ENCODE measurements at regions not wholly inside any gene's neighbourhood (a gene's known extent, or its start where the extent isn't known, plus 50 kb on each side); places are given as distances from the start of the nearest gene placed in this dataset.
"Not testable (repeated sequence)": the region's sequence is repeated elsewhere in the genome, so short reads cannot be mapped to it uniquely, and the experiment has no call there.

DNA sequence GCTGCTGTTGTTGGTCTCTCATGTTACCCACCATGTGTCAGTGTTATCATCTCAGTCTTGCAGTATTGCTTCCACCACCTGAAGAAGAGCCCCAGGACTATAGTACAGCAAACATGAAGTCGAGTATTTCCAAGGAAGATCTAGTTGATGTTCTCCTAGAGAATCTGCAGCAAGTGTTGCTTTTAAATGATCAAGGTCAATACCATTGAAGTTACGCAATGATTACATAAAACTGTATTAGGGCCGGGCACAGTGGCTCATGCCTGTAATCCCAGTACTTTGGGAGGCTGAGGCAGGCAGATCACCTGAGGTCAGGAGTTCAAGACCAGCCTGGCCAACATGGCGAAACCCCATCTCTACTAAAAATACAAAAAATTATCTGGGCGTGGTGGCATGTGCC is 173.9 kb downstream of the TJP1 start:
- not testable (repeated sequence) for H3K9ac ChIP-seq (ENCODE audit: low read length); H3K36me3 ChIP-seq (ENCODE audit: insufficient read depth, low read length); DNase-seq; H3K4me1 ChIP-seq (ENCODE audit: low read length); H3K27ac ChIP-seq (ENCODE audit: low read length); H3K4me3 ChIP-seq (ENCODE audit: low read length); H3K9me2 ChIP-seq (replicated peaks; ENCODE audit: insufficient read depth, low read length); H3K27me3 ChIP-seq (ENCODE audit: low read length); H2AFZ ChIP-seq (ENCODE audit: low read length); H3K79me2 ChIP-seq (ENCODE audit: low read length); H3K4me2 ChIP-seq (ENCODE audit: low read depth, low read length, poor library complexity, severe bottlenecking); H4K20me1 ChIP-seq (ENCODE audit: insufficient read depth, low read depth, low read length)
- peaks cover 20% of the 10 kb centered on the region for H3K9me3 ChIP-seq (ENCODE audit: low read length)

DNA sequence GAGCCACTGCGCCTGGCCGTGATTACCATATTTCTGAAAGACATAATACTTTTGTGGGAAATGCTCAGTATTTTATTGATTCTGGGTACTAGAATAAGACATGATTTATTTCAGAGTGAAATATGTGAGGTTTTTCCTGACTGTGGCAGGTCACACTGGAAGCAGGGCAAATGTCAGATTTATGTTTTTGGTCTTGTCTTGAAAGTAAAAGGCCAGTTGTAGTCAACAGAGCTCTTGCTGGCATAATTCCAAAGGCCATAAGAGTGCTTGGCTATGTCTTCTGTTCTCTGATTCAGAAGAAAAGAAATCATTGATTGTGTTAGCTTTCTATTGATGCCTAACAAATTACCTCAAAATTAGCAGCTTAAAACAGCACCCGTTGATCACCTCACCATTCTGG is 176.4 kb downstream of the TJP1 start:
- Histone ChIP-seq H3K9ac (ENCODE audit: low read length) (no peak overlapping the region), H3K9me3 (ENCODE audit: low read length) (peaks cover 20% of the 10 kb centered on the region), H3K4me3 (ENCODE audit: low read length) (no peak overlapping the region), H3K36me3 (ENCODE audit: insufficient read depth, low read length) (no peaks in the 10 kb centered on the region), H3K4me2 (ENCODE audit: low read depth, low read length, poor library complexity, severe bottlenecking) (no peak overlapping the region), H3K27ac (ENCODE audit: low read length) (no peak overlapping the region), H3K79me2 (ENCODE audit: low read length) (no peaks in the 10 kb centered on the region), H3K9me2 (replicated peaks; ENCODE audit: insufficient read depth, low read length) (no peaks in the 10 kb centered on the region), H2AFZ (ENCODE audit: low read length) (no peak overlapping the region), H3K27me3 (ENCODE audit: low read length) (no peaks in the 10 kb centered on the region), H3K4me1 (ENCODE audit: low read length) (no peaks in the 10 kb centered on the region), H4K20me1 (ENCODE audit: insufficient read depth, low read depth, low read length) (no peaks in the 10 kb centered on the region)
- DNase-seq: no peak

DNA sequence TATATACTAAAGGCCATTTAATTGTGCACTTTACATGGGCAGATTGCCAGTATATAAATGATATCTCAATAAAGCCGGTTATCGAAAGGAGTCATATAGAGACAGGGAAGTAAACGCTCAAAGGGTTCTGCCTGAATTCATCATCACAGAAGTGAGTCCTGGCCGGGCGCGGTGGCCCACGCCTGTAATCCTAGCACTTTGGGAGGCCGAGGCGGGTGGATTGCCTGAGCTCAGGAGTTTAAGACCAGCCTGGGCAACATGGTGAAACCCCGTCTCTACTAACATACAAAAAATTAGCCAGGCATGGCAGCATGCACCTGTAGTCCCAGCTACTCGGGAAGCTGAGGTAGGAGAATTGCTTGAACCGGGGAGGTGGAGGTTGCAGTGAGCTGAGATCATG is 177.9 kb downstream of the TJP1 start:
- not testable (repeated sequence) for H3K27ac ChIP-seq (ENCODE audit: low read length); H3K9me2 ChIP-seq (replicated peaks; ENCODE audit: insufficient read depth, low read length); H3K27me3 ChIP-seq (ENCODE audit: low read length); DNase-seq; H2AFZ ChIP-seq (ENCODE audit: low read length); H3K4me3 ChIP-seq (ENCODE audit: low read length); H4K20me1 ChIP-seq (ENCODE audit: insufficient read depth, low read depth, low read length); H3K79me2 ChIP-seq (ENCODE audit: low read length); H3K4me2 ChIP-seq (ENCODE audit: low read depth, low read length, poor library complexity, severe bottlenecking); H3K36me3 ChIP-seq (ENCODE audit: insufficient read depth, low read length); H3K9ac ChIP-seq (ENCODE audit: low read length); H3K4me1 ChIP-seq (ENCODE audit: low read length)
- peaks cover 20% of the 10 kb centered on the region for H3K9me3 ChIP-seq (ENCODE audit: low read length)

DNA sequence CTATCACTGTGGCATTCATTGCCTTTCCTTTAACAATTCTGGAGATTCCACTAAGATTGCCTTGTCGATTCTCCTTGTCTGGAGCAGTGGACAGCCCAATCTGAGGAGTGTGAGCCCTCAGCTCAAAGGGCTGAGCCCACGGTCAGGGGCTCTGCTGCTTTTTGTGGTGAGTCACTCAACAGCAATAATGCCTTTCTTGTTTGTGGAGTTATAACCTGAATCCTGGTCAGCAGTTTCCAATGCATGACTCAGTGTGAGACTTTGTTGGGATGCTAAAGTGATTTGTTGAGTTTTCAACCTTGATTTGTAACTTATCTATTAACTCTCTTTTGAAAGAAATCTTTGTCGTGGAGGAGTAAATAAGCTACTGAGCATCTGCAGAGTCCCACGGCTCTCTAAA is 183.5 kb downstream of the TJP1 start:
- peaks cover 14% of the 10 kb centered on the region for H3K9me3 ChIP-seq (ENCODE audit: low read length)
- no peak overlapping the region for H2AFZ ChIP-seq (ENCODE audit: low read length)
- H3K9me2 ChIP-seq (replicated peaks; ENCODE audit: insufficient read depth, low read length): no peaks in the 10 kb centered on the region
- no peak overlapping the region for H3K27ac ChIP-seq (ENCODE audit: low read length)
- no peaks in the 10 kb centered on the region for H3K4me1 ChIP-seq (ENCODE audit: low read length)
- no peak for DNase-seq
- H3K27me3 ChIP-seq (ENCODE audit: low read length): no peaks in the 10 kb centered on the region
- no peak overlapping the region for H3K4me3 ChIP-seq (ENCODE audit: low read length)
- H3K36me3 ChIP-seq (ENCODE audit: insufficient read depth, low read length): no peaks in the 10 kb centered on the region
- no peak overlapping the region for H3K9ac ChIP-seq (ENCODE audit: low read length)
- H3K79me2 ChIP-seq (ENCODE audit: low read length): no peaks in the 10 kb centered on the region
- H3K4me2 ChIP-seq (ENCODE audit: low read depth, low read length, poor library complexity, severe bottlenecking): no peak overlapping the region
- no peaks in the 10 kb centered on the region for H4K20me1 ChIP-seq (ENCODE audit: insufficient read depth, low read depth, low read length)

DNA sequence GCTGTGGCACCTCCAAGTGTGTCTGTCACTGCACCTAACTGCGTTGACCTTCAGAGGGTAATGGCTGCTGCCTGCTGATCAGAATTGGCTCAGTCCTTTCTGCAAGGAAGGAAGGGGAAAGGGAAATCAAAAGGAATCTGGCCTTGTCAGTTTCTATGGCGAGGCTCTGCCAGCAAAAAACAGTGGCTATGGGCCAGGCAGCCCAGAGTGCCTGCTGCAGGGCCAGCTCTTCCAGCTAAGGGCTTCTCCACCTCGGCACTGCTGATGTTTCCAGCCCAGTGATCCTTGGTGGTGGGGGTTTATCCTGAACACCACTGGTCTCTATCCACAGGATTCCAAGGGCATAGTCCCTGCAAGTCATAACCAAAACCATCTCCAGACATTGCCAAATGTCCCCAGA is 184.3 kb downstream of the TJP1 start:
- Histone ChIP-seq H3K4me1 (ENCODE audit: low read length) (no peaks in the 10 kb centered on the region), H4K20me1 (ENCODE audit: insufficient read depth, low read depth, low read length) (no peaks in the 10 kb centered on the region), H3K9me3 (ENCODE audit: low read length) (peaks cover 10% of the 10 kb centered on the region), H3K27ac (ENCODE audit: low read length) (no peak overlapping the region), H3K4me2 (ENCODE audit: low read depth, low read length, poor library complexity, severe bottlenecking) (no peak overlapping the region), H3K9me2 (replicated peaks; ENCODE audit: insufficient read depth, low read length) (no peaks in the 10 kb centered on the region), H3K36me3 (ENCODE audit: insufficient read depth, low read length) (no peaks in the 10 kb centered on the region), H2AFZ (ENCODE audit: low read length) (no peak overlapping the region), H3K4me3 (ENCODE audit: low read length) (no peak overlapping the region), H3K27me3 (ENCODE audit: low read length) (no peaks in the 10 kb centered on the region), H3K9ac (ENCODE audit: low read length) (no peak overlapping the region), H3K79me2 (ENCODE audit: low read length) (no peaks in the 10 kb centered on the region)
- DNase-seq: no peak

DNA sequence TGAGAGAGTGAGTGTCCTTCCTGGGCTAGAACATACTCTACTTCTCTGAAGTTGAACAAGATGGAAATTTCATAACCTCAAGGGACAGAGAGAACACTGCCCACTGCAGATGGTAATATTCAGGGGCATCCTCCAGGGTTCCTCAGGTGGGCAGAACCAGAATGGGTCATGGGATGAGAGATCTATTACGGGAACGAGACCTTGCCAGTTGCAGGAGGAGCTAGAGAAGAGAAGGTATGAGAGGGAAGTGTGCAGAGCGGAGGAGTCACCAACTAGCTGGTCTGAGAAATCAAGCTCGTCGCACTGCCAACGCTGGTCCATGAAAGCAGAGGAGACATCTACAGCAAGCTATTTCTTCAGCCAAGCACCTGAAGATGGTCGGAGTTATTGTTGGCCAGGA is 184.7 kb downstream of the TJP1 start:
- Histone ChIP-seq H3K79me2 (ENCODE audit: low read length) (no peaks in the 10 kb centered on the region), H4K20me1 (ENCODE audit: insufficient read depth, low read depth, low read length) (no peaks in the 10 kb centered on the region), H3K9ac (ENCODE audit: low read length) (no peak overlapping the region), H3K9me3 (ENCODE audit: low read length) (peaks cover 11% of the 10 kb centered on the region), H3K4me1 (ENCODE audit: low read length) (no peaks in the 10 kb centered on the region), H3K36me3 (ENCODE audit: insufficient read depth, low read length) (no peaks in the 10 kb centered on the region), H3K9me2 (replicated peaks; ENCODE audit: insufficient read depth, low read length) (no peaks in the 10 kb centered on the region), H3K27me3 (ENCODE audit: low read length) (no peaks in the 10 kb centered on the region), H2AFZ (ENCODE audit: low read length) (no peak overlapping the region), H3K27ac (ENCODE audit: low read length) (no peak overlapping the region), H3K4me2 (ENCODE audit: low read depth, low read length, poor library complexity, severe bottlenecking) (no peak overlapping the region), H3K4me3 (ENCODE audit: low read length) (no peak overlapping the region)
- DNase-seq: no peak

DNA sequence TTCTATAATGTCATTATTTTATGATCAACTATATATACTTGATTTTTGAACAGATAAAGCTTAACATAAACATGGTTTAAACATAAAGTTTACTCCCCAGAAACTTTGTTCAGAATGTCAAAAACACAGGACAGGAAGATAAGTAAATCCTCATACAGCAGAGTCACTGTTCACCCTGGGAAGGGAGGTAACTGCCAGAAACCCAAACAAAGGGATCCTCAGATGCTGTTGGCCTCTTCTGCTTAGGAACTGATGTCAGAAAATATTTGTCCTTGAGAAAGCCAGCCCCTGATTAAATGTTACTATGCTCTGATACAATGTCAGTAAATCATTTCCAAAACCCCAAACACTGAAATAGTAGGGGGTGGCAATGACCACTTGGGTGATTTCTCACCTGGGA is 185.3 kb downstream of the TJP1 start:
- Histone ChIP-seq H3K4me3 (ENCODE audit: low read length) (no peak overlapping the region), H2AFZ (ENCODE audit: low read length) (no peak overlapping the region), H3K4me1 (ENCODE audit: low read length) (no peaks in the 10 kb centered on the region), H3K9ac (ENCODE audit: low read length) (no peak overlapping the region), H3K27me3 (ENCODE audit: low read length) (no peaks in the 10 kb centered on the region), H3K9me3 (ENCODE audit: low read length) (peaks cover 11% of the 10 kb centered on the region), H3K27ac (ENCODE audit: low read length) (no peak overlapping the region), H3K9me2 (replicated peaks; ENCODE audit: insufficient read depth, low read length) (no peaks in the 10 kb centered on the region), H4K20me1 (ENCODE audit: insufficient read depth, low read depth, low read length) (no peaks in the 10 kb centered on the region), H3K4me2 (ENCODE audit: low read depth, low read length, poor library complexity, severe bottlenecking) (no peak overlapping the region), H3K36me3 (ENCODE audit: insufficient read depth, low read length) (no peaks in the 10 kb centered on the region), H3K79me2 (ENCODE audit: low read length) (no peaks in the 10 kb centered on the region)
- DNase-seq: no peak

DNA sequence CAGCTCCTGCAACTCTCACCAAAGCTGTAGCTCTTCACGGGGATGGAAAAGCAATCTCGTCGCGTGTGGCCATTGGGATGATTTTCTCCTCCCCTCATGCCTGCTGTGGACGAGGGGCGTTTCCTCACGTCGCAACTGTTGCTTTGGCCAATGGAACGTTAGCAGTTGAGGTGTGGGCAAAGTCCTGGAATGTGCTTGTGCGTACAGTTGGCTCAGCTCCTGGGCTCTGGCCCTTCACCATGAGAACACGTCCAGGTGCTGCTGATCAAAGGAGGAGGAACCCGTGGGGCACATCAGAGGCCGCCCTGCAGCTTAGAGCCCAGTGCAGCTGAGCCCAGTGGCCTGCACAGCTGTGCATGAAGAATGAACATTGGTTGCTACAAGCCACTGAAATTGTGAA is 186.1 kb downstream of the TJP1 start:
- Histone ChIP-seq H3K4me3 (ENCODE audit: low read length) (no peak overlapping the region), H3K9me2 (replicated peaks; ENCODE audit: insufficient read depth, low read length) (no peaks in the 10 kb centered on the region), H3K27ac (ENCODE audit: low read length) (no peak overlapping the region), H3K36me3 (ENCODE audit: insufficient read depth, low read length) (no peaks in the 10 kb centered on the region), H3K9me3 (ENCODE audit: low read length) (peaks cover 18% of the 10 kb centered on the region), H3K79me2 (ENCODE audit: low read length) (no peaks in the 10 kb centered on the region), H2AFZ (ENCODE audit: low read length) (no peak overlapping the region), H3K4me1 (ENCODE audit: low read length) (no peaks in the 10 kb centered on the region), H3K4me2 (ENCODE audit: low read depth, low read length, poor library complexity, severe bottlenecking) (no peak overlapping the region), H3K27me3 (ENCODE audit: low read length) (no peaks in the 10 kb centered on the region), H4K20me1 (ENCODE audit: insufficient read depth, low read depth, low read length) (no peaks in the 10 kb centered on the region), H3K9ac (ENCODE audit: low read length) (no peak overlapping the region)
- no peak for DNase-seq

DNA sequence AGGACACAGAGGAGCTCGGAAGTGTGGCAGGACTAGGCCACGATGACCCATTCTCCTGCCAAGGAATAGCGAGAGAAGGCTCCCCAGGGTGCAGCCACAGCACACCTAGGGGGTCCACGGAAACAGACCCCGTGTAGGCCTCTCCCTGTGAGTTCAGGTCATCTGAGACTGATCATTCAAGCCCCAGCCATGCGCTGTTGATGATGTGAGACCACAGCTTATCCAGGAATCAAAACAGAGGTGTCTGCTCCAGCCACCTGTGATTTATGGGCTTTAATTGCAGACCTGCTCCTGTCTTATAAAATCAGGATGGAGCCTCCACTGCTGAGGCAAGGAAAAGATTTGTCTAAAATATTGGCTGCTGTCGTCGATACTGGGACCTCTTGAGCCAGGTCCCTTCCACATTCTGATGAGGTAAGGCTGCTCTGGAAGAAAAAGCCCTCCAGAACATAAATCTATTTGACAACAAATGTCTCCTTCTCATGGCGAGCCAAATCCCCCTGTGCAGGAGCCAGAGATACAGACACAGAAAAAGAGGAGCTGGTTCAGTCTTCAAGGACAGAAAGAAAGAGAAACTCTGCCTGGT is 186.7 kb downstream of the TJP1 start:
- Histone ChIP-seq H3K9me2 (replicated peaks; ENCODE audit: insufficient read depth, low read length) (no peaks in the 10 kb centered on the region), H3K9me3 (ENCODE audit: low read length) (peaks cover 21% of the 10 kb centered on the region), H3K27me3 (ENCODE audit: low read length) (no peaks in the 10 kb centered on the region), H3K36me3 (ENCODE audit: insufficient read depth, low read length) (no peaks in the 10 kb centered on the region), H3K4me2 (ENCODE audit: low read depth, low read length, poor library complexity, severe bottlenecking) (no peak overlapping the region), H3K79me2 (ENCODE audit: low read length) (no peaks in the 10 kb centered on the region), H3K4me1 (ENCODE audit: low read length) (no peaks in the 10 kb centered on the region), H3K4me3 (ENCODE audit: low read length) (no peak overlapping the region), H2AFZ (ENCODE audit: low read length) (no peak overlapping the region), H4K20me1 (ENCODE audit: insufficient read depth, low read depth, low read length) (no peaks in the 10 kb centered on the region), H3K27ac (ENCODE audit: low read length) (no peak overlapping the region), H3K9ac (ENCODE audit: low read length) (no peak overlapping the region)
- DNase-seq: no peak

Data from Karpas-422 (cell line).